GM19452 (cell line): ENCODE measurements at regions not wholly inside any gene's neighbourhood (a gene's known extent, or its start where the extent isn't known, plus 50 kb on each side); places are given as distances from the start of the nearest gene placed in this dataset.
"Not testable (repeated sequence)": the region's sequence is repeated elsewhere in the genome, so short reads cannot be mapped to it uniquely, and the experiment has no call there.

ENCODE experiments used
- ATAC-seq: cut with Tn5 transposase; IDR thresholded peaks from one replicate; pipeline ENCODE4 v1.9.1; 2021; ENCODE audit not compliant: unreplicated experiment

GRCh38 chr15:99454941-99455788 lies 110.6 kb upstream of the MEF2A start:
- ATAC-seq: no peak

GRCh38 chr15:99455789-99456160 lies 110.0 kb upstream of the MEF2A start:
- ATAC-seq: no peak

GRCh38 chr15:99464137-99464536 lies 101.6 kb upstream of the MEF2A start:
- no peak for ATAC-seq

DNA sequence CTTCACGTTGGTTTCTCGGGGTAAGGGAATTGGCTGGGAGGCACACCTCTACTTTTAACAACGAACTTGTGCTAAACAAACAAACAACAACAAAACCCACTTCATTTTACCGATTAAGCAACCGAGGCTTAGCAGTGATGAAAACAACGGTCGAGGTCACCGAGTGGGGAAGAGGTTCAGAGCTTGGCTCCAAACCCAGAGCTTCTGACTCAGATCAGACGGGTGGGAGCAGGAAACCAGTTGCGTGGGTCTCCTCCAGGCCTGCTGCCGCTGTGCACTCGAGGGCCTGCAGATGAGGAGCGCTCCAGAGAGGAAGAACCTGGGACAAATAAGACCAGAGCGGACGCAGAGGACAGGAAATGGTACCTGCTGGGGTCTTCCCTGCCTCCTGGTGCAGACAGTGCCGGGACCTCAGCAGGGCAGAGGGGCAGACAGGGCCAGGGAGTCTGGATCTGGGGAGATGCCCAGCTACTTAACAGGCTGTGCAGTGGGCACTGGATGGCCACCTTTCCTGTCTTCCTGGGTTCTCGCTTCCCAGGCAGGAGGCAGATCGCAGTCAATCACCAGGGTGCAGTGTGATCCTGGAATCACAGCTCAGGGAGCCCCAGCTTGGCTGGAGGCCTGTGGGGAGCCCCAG lies 99.0 kb upstream of the MEF2A start:
- ATAC-seq: no peak

- ATAC-seq: no peak
Observed at GRCh38 chr15:99467338-99467720, 98.5 kb upstream of the MEF2A start.

GRCh38 chr15:99467853-99468464 lies 97.8 kb upstream of the MEF2A start:
- no peak for ATAC-seq

GRCh38 chr15:99470204-99470603 lies 95.6 kb upstream of the MEF2A start:
- ATAC-seq: not testable (repeated sequence)

- ATAC-seq: no peak
Observed at GRCh38 chr15:99472416-99473145, 93.2 kb upstream of the MEF2A start.

DNA sequence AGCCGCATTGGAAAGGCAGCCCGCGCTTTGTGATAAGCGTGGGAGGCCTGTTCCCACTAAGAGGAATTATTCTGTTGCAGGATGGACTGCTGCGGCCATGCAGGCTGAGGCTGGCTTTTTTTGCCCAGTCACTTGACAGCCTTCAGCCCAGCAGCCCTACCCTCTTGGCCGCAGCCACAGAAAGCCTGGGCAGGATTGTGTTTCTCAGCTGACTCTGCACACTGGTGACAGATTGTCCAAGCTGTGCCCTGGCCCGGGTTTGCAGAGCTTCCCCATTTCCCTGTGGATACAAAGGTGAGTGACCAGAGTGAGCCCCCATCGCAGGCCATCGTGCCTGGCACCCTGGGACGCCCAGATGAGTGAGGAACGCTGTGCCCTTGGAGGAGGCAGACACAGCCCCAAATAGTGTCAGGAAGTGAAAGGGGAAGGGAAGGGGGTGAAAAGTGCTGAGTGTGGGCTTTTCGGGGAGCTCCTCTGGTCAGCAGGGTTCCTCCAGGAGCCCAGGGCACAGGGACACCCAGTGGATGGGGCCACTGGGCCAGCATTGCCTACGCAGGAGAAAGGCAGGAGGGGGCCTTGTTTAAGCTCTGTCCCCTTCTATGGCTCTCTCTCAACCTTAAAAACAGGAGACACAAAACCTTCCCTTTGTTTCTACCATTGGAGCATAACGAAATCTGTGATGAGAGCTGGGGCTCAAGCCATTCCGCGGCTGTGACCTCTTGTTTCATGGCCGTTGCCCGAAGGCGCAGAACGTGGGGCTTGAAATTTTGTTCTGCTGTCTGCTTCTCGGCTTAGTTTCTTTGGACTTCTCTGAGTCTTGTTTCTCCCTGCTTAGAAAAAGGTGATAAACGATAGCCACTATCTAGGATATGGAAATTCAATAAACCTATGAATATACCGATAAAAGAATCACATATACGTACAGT lies 91.5 kb upstream of the MEF2A start:
- ATAC-seq: no peak

GRCh38 chr15:99474909-99475753 lies 90.7 kb upstream of the MEF2A start:
- no peak for ATAC-seq

DNA sequence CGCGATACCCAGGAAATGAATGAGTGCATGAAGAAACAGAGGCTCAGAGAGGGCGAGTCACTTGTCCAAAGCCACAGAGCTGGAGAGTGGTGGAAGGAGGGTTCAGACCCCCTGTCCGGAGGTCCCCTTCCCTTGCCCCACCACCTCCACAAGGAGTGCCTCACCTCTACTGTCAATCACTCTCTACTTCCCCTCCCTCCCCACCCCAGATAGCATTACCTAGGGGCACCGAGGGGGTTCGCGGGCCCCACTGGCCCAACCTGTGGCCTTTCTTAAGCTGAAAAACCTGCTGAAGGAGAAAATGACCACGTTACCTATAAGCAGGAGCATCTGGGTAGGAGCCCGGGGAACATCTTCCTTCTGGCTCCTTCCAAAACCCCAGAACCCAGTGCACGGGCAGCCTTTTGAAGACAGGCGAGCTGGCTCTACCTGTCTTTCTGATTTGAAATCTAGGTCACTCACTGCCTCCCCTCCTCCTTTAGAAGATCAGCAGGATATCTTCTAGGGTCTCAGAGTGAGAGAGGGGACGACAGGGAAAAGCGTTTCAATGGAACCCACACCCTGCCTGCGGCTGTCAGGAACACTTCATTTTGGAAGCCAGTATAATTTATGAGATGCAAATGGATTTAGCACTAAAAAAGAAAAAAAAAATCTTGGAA lies 89.9 kb upstream of the MEF2A start:
- no peak for ATAC-seq

- peak; percentile 59 for ATAC-seq
Observed at GRCh38 chr15:99476413-99477222, 89.2 kb upstream of the MEF2A start.

DNA sequence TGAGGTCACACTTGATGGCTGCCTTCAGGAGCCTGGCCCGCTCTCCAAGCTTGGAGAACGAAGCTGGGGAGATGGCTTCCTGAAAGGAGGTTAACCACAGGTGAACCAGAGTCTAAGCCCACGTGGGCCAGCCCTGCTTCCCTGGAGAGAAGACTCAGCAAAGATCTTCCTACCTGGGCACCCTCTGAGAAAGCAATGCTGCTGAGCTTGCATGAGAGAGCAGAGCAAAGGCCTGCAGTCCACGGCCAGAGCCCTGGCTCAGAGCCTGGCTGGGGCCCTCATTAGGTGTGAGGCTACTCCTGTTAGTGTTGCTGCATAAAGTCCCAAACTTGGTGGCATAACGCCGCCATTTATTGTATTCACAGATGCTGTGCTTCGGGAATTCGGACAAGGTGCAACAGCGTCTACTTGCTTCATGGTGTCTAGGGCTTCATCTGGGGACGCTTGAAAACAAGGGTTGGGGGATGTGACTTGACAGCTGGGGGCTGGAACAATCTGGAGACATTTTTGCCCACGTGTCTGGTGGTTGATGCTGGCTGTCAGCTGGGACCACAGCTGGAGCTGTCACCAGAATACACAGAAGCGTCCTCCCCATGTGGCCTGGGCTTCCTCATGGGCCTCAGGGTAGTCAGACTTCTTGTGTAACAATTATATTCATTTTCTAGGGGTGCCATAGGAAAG lies 87.9 kb upstream of the MEF2A start:
- no peak for ATAC-seq

GRCh38 chr15:99478977-99479376 lies 86.8 kb upstream of the MEF2A start:
- ATAC-seq: no peak

DNA sequence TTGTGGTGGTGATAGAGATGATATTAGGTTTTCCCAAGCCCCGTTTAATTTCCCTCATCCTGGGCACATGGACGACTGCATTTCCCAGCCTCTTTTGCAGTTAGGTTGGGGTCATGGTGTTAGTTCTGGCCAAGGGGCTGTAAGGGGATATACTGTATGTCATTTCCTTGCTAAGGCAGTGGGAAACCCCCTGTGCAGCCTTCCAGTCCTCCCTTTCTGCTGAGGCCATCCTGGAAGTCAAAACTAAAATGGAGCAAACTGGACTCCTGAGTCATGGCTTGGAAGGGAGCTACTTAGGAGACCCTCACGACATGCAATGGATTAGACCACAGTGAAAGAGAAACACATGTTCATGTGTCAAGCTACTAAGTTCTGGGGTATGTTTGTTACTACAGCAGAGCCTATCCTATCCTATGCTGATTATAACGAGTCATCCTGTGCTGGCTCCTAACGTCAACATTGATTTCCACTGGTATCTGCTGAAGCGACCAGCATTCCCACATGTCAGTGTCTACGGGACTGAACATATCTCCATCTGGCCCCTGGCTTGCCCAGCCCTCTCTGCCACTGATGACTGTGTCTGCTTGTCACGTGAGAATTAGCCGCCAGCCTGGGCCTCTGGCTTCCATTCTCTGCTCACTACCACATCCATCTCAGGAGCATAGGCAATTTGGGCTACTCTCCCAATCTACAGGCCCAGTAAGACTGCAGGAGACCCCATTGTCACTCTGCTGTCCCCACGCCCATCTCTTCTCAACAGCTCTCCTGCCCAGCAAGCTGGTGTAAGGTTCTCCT lies 85.6 kb upstream of the MEF2A start:
- ATAC-seq: no peak

GRCh38 chr15:99481113-99481950 lies 84.5 kb upstream of the MEF2A start:
- ATAC-seq: no peak
